GOT3 (cell line): ENCODE measurements at regions not wholly inside any gene's neighbourhood (a gene's known extent, or its start where the extent isn't known, plus 50 kb on each side); places are given as distances from the start of the nearest gene placed in this dataset.

ENCODE experiments used
- DNase-seq: peaks from one replicate; lab custom pipeline; 2025; ENCODE audit warnings: mixed read lengths; lab: John Stamatoyannopoulos, UW

DNA sequence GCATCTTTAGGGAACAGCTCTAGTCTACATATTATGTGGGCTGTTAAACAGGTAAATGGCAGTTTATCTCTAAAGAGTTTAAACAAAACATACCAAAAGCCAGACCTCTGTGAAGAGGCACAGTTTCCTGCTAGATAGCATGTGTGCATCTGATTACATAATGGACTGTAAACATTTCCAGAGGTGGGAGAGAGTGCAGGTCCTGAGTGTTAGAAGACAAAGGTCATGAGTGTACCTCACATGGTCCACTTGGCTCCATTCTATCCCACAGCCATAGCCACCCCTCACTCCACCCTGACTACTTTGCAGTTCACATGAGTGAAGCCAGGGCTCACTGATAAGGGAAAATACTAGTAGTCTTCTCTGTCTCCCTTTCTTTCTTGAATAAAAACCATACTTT, 233.4 kb downstream of the MTX2 start:
- no peak for DNase-seq

DNA sequence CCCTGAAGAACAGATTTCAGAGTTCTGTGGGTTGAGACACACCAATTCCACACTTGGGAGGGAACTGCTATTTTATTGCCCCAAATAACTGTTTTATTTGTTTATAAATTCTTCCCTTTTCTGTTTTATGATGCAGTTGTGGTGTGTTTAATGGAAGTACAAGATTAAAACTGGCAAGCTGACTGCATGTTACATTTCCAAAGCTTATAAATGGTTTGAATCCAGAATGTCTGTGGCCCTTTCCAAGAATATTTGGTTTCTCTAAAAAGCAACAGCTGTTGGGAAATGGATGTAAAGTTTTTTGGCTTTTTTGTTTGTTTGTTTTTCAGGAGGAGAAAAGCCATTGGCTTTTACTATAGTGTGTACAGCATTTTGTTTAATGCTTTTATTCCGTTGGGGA, 234.5 kb downstream of the MTX2 start:
- DNase-seq = no peak

DNA sequence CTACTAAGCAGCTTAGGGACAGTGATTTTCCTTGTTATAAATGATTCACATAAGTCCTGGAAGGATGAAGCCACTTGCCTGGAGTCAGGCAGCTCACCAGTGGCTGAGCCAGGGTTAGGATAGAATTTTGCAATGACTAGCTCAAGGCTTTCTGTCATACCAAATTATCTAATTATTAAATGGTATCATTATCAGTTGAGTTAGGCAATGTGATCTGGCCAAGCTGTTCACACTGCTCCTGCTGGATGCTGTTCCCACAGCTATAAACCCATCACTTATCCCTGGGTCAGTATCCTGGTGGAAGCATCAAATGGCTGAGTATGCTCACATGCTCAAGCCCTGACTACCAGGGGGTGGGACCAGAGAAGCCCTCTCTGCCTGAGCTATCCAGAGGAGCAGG, 235.2 kb downstream of the MTX2 start:
- DNase-seq = no peak

DNA sequence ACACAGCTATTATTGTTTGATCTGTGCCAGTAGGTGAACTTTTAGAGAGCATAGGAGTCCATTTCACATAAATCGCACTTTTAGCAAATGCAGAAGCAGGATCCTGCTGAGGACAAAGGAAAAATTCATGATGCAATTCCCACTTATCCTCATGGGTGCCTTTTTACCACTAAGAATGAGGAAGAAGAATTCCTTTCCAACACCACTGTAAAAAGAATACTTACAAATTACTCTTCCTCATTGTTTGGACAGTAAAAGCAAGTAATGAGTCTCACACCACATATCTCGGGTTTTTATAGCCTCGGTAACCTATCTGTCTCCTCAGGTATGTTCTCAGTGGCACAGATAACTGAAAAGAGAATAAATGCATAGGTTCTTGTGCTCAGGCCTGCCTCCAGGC, 238.5 kb downstream of the MTX2 start:
- no peak for DNase-seq

DNA sequence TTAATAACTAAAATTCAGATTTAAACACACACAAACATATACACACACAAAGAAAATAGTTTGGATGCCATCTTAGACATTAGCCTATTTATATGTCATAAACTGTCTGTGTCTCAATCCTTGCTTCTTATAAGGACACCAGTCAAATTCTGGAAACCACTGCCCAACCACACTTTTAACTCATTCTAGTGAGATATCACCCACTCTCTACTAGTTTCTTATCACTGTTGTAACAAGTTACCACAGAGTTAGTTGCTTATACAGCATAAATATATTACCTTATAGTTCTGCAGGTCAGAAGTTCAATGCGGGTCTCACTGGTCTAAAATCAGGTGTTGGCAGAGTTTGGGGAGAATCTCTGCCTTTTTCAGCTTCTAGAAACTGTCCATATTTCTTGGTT, 239.1 kb downstream of the MTX2 start:
- DNase-seq = no peak

DNA sequence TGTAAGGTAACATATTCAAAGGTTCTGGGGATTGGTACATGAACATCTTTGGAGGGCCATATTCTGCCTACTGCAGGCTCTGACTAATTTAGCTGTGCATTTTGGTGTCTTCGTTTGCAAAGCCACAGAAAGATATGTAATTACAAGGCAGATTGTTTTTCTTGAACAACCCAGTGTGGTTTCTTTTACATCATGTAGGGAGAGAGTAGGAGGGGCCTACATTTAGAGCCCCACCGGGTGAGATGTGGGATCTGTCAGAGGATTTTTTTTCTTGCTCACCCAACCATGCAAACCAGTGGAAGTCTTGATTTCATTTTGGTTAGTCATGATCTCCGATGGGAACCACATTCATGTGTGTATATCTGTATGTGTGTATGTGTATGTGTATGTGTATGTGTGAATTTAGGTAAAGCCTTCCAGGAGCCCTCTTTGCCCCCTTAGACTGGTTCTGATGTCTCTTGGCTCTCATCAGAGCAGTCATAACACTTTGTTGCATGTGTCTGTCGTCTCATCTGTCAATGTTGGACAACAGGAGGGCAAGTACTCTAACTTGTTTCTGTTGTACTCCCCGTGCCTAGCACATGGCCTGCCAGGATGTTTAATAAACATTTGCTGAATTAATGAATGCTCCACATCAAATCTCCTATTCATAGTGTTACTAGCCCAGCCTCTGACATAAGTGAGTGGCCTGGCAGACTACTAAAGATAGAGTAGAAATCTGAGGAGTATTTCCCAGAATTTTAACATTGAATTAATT, 239.9 kb downstream of the MTX2 start:
- no peak for DNase-seq

DNA sequence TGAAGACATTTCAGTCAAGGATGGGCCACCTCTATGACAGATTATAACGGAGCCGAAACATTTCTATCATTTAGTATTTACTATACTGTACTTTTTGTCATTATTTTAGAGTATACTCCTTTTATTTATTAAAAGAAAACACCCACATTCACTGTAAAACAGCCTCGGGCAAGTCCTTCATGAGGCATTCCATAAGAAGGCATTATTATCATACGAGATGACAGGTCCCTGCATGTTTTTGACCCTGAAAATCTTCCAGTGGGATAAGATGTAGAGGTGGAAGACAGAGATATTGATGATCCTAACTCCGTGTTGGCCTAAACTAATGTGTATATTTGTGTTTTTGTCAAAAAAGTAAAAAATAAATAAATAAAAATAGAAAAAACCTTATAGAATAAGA, 245.0 kb downstream of the MTX2 start:
- no peak for DNase-seq

DNA sequence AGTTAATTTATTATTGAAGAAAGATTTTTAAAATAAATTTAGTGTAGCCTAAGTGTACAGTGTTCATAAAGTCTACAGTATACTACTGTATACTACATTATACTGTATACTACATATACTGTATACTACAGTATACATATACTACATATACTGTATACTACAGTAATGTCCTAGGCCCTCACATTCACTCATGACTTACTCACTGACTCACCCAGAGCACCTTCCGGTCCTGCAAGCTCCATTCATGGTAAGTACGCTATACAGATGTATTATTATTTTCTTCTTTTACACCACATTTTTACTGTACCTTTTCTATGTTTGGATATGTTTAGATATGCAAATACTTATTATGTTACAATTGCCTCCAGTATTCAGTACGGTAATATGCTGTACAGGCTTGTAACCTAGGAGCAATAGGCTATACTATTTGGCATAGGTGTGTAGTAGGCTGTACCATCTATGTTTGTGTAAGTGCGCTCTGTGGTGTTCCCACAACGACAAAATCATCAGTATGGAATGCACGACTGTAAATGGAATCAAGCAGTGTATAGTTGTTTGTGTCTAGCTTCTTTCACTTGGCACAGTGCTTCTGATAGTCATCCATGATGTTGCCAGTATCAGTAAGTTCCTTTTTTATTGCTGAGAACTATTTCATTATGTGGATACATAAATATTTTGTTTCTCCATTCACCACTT, 245.7 kb downstream of the MTX2 start:
- DNase-seq = no peak

DNA sequence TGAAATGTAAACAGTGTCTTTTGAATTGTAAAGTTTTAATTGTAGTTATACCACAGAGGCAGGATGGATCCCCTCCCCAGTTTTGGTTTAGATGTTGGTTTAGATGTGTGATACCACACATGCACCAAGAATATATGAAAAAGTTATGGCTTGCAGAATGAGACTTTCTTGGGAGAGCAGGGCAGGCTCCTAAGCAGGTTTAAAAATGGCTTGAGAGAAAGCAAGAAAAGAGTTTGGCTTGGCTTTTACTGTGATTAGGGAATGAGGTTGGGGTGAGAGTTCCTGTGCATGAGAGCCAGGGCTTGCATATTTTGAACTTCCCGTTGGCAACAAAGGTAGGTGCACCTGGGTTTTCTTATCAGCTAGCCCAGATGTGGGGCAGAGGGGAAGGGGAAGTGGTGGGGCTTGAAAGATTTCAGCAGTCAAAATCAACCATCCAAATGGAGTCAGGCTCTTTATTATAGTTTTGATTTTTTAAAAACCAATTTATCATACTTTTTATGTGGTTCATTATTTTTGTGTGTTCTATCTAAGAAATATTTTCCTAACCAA, 246.9 kb downstream of the MTX2 start:
- no peak for DNase-seq

DNA sequence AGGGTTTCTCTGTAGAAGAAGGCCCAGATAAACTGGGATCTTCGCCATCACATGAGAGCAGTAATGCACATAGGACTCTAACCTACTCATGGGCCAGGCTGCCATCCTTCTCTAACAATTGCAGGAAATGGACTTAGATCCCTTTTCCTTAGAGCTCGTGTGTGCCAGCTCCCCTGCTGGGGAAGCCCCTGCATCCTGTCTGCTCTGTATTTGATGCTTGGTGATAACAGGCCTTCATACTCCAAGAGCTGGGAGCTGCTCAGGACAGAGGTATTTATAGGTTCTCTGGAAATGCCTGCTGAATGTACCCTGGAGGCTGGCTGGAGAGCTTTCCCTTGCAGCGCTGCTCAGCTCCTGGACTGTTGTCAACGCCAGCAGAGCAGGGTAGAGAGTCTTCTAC, 249.6 kb downstream of the MTX2 start:
- no peak for DNase-seq

DNA sequence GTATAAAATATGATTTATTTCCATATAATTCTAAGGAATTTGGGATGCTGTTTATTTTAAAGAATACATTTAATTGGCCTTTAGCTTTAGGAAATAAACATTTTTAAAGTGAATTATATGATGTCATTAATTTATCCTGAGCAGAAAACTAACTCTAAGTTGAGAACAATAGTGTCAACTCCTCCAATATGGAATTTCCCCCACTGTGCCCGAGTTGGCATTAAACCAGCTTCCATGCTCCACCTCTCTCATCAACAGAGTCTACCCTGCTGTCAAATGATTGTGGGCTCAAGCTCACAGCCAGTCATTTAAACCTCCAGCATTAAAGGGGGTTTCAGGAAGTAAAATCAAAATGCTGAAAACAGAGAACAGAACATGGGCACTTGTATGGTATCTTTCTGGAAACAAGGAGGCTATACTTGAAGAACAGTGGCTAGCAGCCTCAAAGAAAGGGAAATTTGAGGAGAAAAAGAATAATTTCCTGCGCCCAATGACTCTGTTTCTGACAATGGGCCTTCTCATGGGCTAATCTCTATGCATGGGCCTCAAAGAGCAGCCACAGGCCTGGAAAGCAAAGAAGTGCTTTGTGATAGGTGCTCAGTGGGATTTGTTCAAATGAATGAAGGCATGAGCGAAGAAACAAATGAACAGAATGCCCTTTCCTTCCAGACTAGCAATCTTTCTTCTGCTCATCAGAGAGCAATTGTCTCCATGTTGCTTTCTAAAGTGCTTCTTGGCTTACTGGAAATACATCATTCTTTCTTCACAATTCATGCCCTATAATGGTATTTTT, 252.8 kb downstream of the MTX2 start:
- DNase-seq = no peak

DNA sequence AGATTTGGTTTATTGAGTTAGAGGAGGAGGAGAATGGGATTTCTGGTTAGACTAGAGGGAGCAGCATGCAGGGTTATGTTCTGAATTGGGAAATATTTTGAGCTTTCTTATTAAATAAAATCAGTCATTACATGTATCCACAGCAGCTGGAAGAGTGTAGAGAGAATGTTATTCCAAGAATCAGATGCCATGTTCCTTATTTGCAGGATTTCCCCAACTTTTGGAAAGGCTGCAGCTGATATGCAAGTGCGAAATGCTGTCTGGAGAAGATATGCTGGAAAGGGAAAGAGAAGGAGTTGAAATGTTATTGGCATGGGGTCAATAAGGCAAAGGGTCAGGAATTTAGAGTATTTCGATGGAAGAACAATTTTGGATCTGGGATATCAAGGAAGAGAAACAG, 255.8 kb downstream of the MTX2 start:
- no peak for DNase-seq

DNA sequence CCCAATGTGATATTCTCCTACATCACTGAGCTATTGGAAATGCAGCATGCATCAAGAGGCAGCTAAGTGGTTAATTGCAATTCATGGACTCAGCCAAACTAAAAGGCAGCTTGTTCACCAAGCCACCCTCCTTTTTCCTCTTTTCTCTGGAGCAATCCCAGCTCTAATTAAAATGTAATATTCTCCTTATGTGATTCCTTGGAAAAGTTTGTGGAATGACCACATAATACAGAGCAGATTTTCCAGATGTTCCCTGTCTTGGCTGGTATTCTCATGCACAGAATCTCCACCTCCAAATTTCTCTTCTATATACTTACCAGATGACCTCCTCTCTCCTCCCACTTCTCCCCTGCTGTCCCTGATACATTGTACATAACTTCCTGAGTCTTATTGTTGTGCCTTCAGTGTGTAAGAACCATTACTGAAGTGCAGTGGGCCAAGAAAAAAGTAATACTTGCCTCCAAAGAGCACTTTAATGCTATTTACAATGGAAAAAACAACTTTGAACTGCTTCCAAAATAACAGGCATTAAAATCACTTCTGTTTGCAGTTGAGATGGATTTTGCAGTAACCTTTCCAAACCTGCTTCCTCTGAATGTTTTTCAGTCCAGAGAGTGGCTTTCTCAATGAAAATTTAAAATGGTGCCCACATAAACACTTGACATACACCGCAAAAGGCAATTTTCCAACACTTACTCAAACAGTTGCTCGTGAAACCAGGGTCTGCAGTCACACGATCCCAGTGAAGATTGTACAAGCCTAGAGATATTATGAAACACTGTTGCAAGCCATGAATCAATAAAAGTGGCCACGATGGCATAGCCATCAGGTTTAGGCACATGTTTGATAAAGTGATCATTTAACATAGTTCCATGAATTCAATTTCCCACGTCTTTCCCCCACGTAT, 258.0 kb downstream of the MTX2 start:
- DNase-seq = no peak

DNA sequence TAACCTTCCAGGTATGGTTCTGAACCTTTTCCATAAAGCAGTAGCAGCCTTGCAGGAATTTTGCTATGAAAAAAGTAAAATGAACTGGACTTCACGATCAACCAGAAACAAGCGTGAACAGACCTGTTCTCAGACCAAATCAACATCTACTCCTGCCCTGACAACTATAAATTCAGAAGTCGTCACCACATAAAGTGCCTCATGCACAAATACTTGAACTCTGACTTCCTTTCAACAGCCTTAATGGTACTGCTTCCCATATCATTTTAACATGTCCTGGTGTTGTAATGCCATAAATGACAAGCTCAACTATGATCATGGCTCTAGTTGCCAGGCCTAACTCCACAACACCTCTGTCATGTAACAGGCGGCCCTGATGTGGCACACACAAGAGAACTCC, 262.4 kb downstream of the MTX2 start:
- no peak for DNase-seq

DNA sequence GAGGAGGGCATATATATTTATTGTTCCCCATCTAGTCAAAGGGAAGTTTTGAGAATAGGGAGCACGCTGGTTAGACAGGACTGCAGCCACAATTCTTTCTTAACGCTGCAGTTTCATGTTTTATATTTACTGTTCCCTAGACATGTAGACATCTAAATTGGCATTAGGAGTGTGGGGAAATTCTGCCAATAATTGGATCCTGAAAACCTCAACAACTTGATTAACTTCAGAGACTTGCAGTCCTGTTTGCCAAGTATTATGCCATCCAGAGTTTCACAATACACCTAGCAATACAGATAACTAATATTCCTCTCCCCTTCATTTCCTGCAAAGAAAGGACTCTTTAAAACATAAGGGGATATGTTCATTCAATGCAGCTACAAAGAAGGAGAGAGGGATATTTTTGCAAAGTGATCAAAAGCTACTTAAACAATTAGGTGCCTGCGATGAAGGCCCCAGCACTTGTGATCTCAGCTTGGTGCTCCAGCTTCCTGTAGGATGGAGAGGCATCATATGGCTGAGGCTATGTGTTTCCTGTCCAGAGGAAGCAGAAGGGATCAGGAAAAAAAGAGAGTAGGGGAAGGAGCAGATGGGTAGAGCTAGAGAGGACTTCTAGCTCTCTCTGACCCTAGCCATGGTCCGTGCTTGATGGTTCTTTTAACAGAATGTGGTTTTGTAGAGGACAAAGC, 264.4 kb downstream of the MTX2 start:
- no peak for DNase-seq

DNA sequence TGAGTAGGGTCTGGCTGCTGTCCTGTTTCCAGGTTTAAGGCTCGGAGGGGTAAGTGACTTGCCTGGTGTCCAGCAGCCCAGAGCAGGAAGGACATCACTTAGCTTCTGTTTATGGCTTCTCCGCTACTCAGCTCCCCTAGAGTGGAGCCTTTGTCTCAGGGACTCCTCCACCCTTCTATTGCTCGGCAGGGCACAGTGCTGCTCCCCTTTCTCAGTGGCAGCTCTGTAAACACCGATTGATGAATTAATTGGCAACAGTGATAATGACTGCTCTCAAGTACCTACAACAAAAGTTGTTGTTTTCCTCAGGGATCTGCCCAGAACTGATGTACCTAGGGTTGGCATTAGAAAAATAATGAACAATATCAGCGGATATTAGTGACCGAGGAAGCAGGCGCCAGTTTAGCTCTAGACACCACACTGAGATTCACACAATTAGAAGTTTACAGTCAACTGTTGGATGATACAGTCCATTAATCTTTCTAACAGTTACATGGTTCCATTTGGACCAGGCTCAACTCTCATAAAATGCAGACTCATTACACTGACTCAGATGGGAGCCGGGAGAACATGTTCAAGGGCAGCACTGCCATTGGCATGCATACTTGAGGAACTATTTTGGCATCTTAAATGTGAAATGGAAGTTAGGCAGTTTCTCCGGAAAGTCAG, 265.7 kb downstream of the MTX2 start:
- no peak for DNase-seq

DNA sequence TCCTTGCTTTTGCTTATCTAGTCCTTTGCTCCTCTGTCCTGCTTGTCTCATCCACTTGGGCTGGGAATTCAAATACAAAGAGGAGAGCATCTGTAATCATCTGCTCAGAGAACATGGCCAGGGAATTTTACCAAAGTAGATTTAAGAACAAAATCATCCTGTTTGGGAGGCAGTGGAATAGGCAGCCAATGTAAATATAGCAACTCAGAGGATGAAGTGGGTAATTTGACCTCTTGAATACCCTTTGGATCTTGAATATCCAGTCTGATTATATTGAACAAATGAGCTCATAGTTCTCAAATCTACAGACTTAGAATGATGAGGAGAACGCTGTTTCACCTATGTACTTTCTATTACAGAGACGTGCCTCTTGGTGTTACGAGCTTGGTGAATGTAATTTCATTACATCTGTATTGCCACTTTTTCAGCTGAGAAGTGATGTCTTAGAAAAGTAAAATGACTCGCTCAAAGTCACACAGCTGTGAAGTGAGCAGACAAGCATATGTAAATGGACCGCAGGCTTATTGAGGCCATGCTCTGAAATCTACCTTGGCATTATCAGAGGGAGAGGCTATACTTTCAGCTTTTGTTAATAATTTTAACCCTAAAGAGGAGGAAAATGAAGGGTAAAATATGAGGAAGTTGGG, 266.3 kb downstream of the MTX2 start:
- DNase-seq = no peak

DNA sequence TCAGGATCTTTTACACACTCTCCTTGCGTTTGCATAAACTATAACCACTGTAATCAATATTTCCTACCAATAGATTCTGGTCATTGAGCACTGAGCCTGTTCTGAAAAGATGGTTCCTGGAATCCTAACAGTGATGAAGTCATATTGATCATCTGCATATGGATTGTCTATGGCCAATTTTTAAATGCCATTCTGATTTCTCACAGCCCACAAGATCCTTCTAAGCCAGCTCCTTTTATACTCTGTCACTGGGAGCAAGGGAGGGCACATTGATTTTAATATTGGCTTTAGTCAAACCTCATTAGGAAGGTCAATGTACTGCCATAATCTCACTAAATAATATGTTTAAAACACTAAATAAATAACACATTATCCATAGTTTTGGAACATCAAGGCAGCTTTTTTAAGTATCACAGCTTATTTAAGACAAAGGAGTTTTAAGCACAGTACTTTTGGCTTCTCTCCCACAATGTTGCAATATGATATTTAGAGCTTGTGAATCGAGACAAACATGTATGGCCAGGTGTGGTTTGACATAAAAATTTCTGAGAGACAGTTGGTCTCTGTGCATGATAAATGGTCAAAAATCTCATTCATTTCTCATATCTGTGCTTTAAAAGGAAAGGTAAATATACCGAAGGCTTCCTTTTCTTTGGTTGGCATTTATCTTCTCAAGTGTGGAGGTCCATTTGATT, 267.3 kb downstream of the MTX2 start:
- DNase-seq = no peak

DNA sequence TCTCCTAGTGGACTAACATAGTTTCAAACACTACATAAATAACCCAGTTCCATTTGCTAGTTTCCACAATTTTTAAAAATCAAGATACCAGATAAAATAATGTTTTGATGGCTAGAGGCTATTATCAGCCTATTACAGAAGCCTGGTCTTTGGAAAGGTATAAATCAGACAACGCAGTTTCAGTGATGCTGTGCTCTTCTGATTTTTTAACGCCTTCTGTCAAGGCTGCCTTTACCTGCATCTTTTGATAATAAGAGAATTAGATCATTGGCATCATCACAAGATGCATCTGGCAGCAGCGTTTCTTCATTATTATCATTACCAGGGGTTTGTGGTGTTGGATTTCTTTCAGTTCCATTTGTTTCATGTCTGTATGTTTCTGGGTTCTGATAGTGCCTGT, 268.7 kb downstream of the MTX2 start:
- DNase-seq = no peak
